OCI-LY3 (cell line): ENCODE measurements at regions not wholly inside any gene's neighbourhood (a gene's known extent, or its start where the extent isn't known, plus 50 kb on each side); places are given as distances from the start of the nearest gene placed in this dataset.

Experiments
- EZH2phosphoT487 ChIP-seq: fragments of 200-600 bp; shearing (Covaris generic); IDR thresholded peaks from 2 replicates; pipeline ENCODE4 v1.6.1; 2018; ENCODE audit warnings: antibody characterized with exemption, mixed run types, low read depth
- TF ChIP-seq, protein P1 (sequence below): fragments of 200-600, 300-600 bp; sonication (generic); IDR thresholded peaks from 2 replicates; pipeline ENCODE4 v1.5.1; 2014; ENCODE audit warnings: antibody characterized with exemption, low read length, low read depth

DNA sequence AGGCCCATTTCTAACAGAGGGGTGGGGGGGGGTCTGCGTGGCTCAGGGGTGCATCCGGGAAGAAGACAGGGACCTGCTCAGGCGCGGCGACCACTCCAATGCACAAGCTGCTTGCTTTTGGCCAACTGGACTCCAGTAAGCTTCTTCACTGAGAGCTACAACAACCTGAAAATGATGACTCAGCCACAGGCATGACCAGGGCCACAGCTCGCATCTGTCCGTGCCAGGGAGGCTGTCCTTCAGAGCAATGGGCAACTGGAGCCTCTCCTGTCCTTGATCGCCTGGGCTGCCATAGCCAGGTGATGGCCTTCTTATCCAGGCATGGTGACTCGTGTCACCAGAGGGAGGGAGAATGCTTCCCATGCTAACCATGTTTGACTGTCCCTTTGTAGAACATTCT is 81.6 kb upstream of the RNF32 start:
- TF ChIP-seq, protein P1, sequence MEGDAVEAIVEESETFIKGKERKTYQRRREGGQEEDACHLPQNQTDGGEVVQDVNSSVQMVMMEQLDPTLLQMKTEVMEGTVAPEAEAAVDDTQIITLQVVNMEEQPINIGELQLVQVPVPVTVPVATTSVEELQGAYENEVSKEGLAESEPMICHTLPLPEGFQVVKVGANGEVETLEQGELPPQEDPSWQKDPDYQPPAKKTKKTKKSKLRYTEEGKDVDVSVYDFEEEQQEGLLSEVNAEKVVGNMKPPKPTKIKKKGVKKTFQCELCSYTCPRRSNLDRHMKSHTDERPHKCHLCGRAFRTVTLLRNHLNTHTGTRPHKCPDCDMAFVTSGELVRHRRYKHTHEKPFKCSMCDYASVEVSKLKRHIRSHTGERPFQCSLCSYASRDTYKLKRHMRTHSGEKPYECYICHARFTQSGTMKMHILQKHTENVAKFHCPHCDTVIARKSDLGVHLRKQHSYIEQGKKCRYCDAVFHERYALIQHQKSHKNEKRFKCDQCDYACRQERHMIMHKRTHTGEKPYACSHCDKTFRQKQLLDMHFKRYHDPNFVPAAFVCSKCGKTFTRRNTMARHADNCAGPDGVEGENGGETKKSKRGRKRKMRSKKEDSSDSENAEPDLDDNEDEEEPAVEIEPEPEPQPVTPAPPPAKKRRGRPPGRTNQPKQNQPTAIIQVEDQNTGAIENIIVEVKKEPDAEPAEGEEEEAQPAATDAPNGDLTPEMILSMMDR = no peak
- no peak for TF ChIP-seq EZH2phosphoT487
